ENCODE measurements at regions not wholly inside any gene's neighbourhood (a gene's known extent, or its start where the extent isn't known, plus 50 kb on each side); places are given as distances from the start of the nearest gene placed in this dataset.

DNA sequence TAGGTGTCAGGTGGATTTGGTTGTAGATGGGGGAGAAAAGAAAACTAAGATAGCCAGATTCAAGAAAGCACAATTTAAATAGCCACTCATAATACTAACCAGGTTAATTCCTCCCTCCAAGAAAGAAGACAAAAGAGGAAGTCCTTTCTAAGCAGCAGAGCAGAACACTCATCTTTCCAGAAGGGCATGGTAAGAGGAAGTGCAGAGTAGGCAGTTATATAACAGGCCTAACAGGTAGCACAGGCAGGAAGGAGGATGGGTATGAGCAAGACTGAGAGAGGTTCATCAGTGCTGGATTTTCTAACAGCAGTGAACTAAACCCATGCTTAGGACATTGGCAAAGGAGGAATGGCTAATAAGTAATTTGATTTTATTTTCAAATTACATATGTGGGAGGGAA, 517.5 kb downstream of the PLPP3 start:
- TF ChIP-seq, protein P1, sequence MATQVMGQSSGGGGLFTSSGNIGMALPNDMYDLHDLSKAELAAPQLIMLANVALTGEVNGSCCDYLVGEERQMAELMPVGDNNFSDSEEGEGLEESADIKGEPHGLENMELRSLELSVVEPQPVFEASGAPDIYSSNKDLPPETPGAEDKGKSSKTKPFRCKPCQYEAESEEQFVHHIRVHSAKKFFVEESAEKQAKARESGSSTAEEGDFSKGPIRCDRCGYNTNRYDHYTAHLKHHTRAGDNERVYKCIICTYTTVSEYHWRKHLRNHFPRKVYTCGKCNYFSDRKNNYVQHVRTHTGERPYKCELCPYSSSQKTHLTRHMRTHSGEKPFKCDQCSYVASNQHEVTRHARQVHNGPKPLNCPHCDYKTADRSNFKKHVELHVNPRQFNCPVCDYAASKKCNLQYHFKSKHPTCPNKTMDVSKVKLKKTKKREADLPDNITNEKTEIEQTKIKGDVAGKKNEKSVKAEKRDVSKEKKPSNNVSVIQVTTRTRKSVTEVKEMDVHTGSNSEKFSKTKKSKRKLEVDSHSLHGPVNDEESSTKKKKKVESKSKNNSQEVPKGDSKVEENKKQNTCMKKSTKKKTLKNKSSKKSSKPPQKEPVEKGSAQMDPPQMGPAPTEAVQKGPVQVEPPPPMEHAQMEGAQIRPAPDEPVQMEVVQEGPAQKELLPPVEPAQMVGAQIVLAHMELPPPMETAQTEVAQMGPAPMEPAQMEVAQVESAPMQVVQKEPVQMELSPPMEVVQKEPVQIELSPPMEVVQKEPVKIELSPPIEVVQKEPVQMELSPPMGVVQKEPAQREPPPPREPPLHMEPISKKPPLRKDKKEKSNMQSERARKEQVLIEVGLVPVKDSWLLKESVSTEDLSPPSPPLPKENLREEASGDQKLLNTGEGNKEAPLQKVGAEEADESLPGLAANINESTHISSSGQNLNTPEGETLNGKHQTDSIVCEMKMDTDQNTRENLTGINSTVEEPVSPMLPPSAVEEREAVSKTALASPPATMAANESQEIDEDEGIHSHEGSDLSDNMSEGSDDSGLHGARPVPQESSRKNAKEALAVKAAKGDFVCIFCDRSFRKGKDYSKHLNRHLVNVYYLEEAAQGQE (IDR thresholded peaks at IDR 0.05; ENCODE audit: insufficient replicate concordance, low read depth): no peak
- TF ChIP-seq, protein P2, sequence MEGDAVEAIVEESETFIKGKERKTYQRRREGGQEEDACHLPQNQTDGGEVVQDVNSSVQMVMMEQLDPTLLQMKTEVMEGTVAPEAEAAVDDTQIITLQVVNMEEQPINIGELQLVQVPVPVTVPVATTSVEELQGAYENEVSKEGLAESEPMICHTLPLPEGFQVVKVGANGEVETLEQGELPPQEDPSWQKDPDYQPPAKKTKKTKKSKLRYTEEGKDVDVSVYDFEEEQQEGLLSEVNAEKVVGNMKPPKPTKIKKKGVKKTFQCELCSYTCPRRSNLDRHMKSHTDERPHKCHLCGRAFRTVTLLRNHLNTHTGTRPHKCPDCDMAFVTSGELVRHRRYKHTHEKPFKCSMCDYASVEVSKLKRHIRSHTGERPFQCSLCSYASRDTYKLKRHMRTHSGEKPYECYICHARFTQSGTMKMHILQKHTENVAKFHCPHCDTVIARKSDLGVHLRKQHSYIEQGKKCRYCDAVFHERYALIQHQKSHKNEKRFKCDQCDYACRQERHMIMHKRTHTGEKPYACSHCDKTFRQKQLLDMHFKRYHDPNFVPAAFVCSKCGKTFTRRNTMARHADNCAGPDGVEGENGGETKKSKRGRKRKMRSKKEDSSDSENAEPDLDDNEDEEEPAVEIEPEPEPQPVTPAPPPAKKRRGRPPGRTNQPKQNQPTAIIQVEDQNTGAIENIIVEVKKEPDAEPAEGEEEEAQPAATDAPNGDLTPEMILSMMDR (IDR thresholded peaks at IDR 0.05; ENCODE audit: insufficient read depth, low read length): no peak
- TF ChIP-seq POLR2AphosphoS5 (IDR thresholded peaks at IDR 0.05; ENCODE audit: low read depth): no peak
